Keratinocyte (primary cell): ENCODE measurements at regions not wholly inside any gene's neighbourhood (a gene's known extent, or its start where the extent isn't known, plus 50 kb on each side); places are given as distances from the start of the nearest gene placed in this dataset.

Source experiments
- DNase-seq: peaks from one replicate; pipeline ENCODE4 v3.0.0-alpha.2; 2011; ENCODE audit warnings: low read depth, missing footprints, low spot score
- FAIRE-seq: peaks from 2 replicates; lab custom pipeline; 2011; peaks lifted over from hg19 to GRCh38; lab: Jason Lieb, UNC
- H2AFZ ChIP-seq: 2 replicates; pipeline ENCODE4 v1.6.0; 2012; ENCODE audit warnings: low read length, control low read depth, inconsistent platforms; ENCODE audit not compliant: control insufficient read depth
- H3K27ac ChIP-seq: 2 replicates; pipeline ENCODE4 v1.5.1; 2011; ENCODE audit warnings: low read length; ENCODE audit not compliant: control insufficient read depth, insufficient read depth
- H3K27me3 ChIP-seq: 3 replicates; pipeline ENCODE4 v1.6.0; 2011; ENCODE audit warnings: low read length; ENCODE audit not compliant: control insufficient read depth, insufficient read depth; ENCODE audit errors: extremely low read depth
- H3K36me3 ChIP-seq, 2 experiments: 2 replicates in 1 of 2; 3 replicates in 1 of 2; pipeline ENCODE4 v1.5.1; 2011; ENCODE audit warnings: low read length in 2 of 2, mild to moderate bottlenecking in 1 of 2; ENCODE audit not compliant: control insufficient read depth in 2 of 2, insufficient read depth in 2 of 2; ENCODE audit errors: extremely low read depth in 1 of 2
- H3K4me1 ChIP-seq: 3 replicates; pipeline ENCODE4 v1.5.1; 2011; ENCODE audit warnings: low read length; ENCODE audit not compliant: control insufficient read depth, insufficient read depth; ENCODE audit errors: extremely low read depth
- H3K4me2 ChIP-seq: 3 replicates; pipeline ENCODE4 v1.6.0; 2011; ENCODE audit warnings: low read depth, low read length; ENCODE audit not compliant: control insufficient read depth, insufficient read depth; ENCODE audit errors: extremely low read depth
- H3K4me3 ChIP-seq, 3 experiments: fragments of 200-600 bp in 1 of 3; sonication (generic) in 1 of 3; 2 replicates in 2 of 3; 3 replicates in 1 of 3; pipeline ENCODE4 v1.5.1; 2011 to 2016; ENCODE audit warnings: low read length in 3 of 3, mild to moderate bottlenecking in 3 of 3, control low read depth in 2 of 3, inconsistent platforms in 1 of 3, low read depth in 1 of 3, mixed read lengths in 1 of 3, mixed run types in 1 of 3, moderate library complexity in 1 of 3; ENCODE audit not compliant: control insufficient read depth in 2 of 3, insufficient read depth in 2 of 3; ENCODE audit errors: extremely low read depth in 1 of 3
- H3K79me2 ChIP-seq: 2 replicates; pipeline ENCODE4 v1.6.0; 2012; ENCODE audit warnings: low read length; ENCODE audit not compliant: control insufficient read depth, insufficient read depth
- H3K9ac ChIP-seq: 3 replicates; pipeline ENCODE4 v1.6.0; 2011; ENCODE audit warnings: low read length; ENCODE audit not compliant: control insufficient read depth, insufficient read depth; ENCODE audit errors: extremely low read depth
- H3K9me1 ChIP-seq: 3 replicates; pipeline ENCODE4 v1.6.0; 2011; ENCODE audit warnings: low read length; ENCODE audit not compliant: control insufficient read depth, insufficient read depth; ENCODE audit errors: extremely low read depth
- H3K9me3 ChIP-seq: 2 replicates; pipeline ENCODE4 v1.5.1; 2012; ENCODE audit warnings: low read depth, low read length; ENCODE audit not compliant: control insufficient read depth
- H4K20me1 ChIP-seq: 3 replicates; pipeline ENCODE4 v1.6.0; 2011; ENCODE audit warnings: low read length; ENCODE audit not compliant: control insufficient read depth, insufficient read depth; ENCODE audit errors: extremely low read depth
- CTCF ChIP-seq, 3 experiments: IDR thresholded peaks in 1 of 3; conservative IDR thresholded peaks in 1 of 3; optimal IDR thresholded peaks in 1 of 3; 2 replicates in 2 of 3; 3 replicates in 1 of 3; pipeline versions ENCODE3 to v1.5.1; 2011; ENCODE audit warnings: low read length in 3 of 3, mild to moderate bottlenecking in 3 of 3, moderate library complexity in 2 of 3, control low read depth in 1 of 3, inconsistent platforms in 1 of 3; ENCODE audit not compliant: insufficient read depth in 2 of 3; ENCODE audit errors: extremely low read depth in 1 of 3
- EZH2 ChIP-seq: IDR thresholded peaks from one replicate; pipeline ENCODE4 v1.6.1; 2012; ENCODE audit warnings: inconsistent platforms, mild to moderate bottlenecking, low read length, moderate library complexity
- dilution Hi-C: fragments of 300-500 bp; cut with MboI; formaldehyde crosslinking; loops from one replicate; pipeline ENCODE4 v1.7.0; 2020; ENCODE audit warnings: low sequenced_read_pairs; ENCODE audit not compliant: extremely low pct_ligation_motif_present

GRCh38 chr22:22712666-22713365 lies 68.4 kb downstream of the GGTLC2 start:
- Histone ChIP-seq H3K9ac (no peak overlapping the region), H3K4me1 (no peaks in the 10 kb centered on the region), H4K20me1 (no peaks in the 10 kb centered on the region), H3K4me2 (no peak overlapping the region), H3K36me3 (no peaks in the 10 kb centered on the region), H2AFZ (no peak overlapping the region), H3K27ac (no peak overlapping the region), H3K27me3 (no peaks in the 10 kb centered on the region), H3K4me3 (no peak overlapping the region), H3K9me3 (no peaks in the 10 kb centered on the region), H3K79me2 (no peaks in the 10 kb centered on the region), H3K9me1 (no peaks in the 10 kb centered on the region)
- dilution Hi-C loops, result no loop called here
- DNase-seq, result no peak
- TF ChIP-seq CTCF (optimal IDR thresholded peaks at IDR 0.05 in 1 of 3, IDR thresholded peaks at IDR 0.05 in 1 of 3, conservative IDR thresholded peaks at IDR 0.05 in 1 of 3; ENCODE audit: extremely low read depth in 1 of 3, insufficient read depth in 2 of 3, low read length in 3 of 3), result no peak
- no peak for TF ChIP-seq EZH2
- FAIRE-seq, result no peak

GRCh38 chr22:22713416-22713815 lies 69.0 kb downstream of the GGTLC2 start:
- no peaks in the 10 kb centered on the region for H3K79me2 ChIP-seq
- no peaks in the 10 kb centered on the region for H4K20me1 ChIP-seq
- no peak overlapping the region for H2AFZ ChIP-seq
- no peaks in the 10 kb centered on the region for H3K9me1 ChIP-seq
- TF ChIP-seq EZH2, result no peak
- no peak for TF ChIP-seq CTCF (optimal IDR thresholded peaks at IDR 0.05 in 1 of 3, IDR thresholded peaks at IDR 0.05 in 1 of 3, conservative IDR thresholded peaks at IDR 0.05 in 1 of 3; ENCODE audit: extremely low read depth in 1 of 3, insufficient read depth in 2 of 3, low read length in 3 of 3)
- dilution Hi-C loops, result no loop called here
- FAIRE-seq, result no peak
- no peak overlapping the region for H3K27ac ChIP-seq
- no peak overlapping the region for H3K4me2 ChIP-seq
- no peaks in the 10 kb centered on the region for H3K27me3 ChIP-seq
- no peaks in the 10 kb centered on the region for H3K9me3 ChIP-seq
- DNase-seq, result no peak
- no peaks in the 10 kb centered on the region for H3K36me3 ChIP-seq
- H3K4me1 ChIP-seq, result no peaks in the 10 kb centered on the region
- no peak overlapping the region for H3K4me3 ChIP-seq
- no peak overlapping the region for H3K9ac ChIP-seq
